CD4-positive, alpha-beta T cell treated with Interleukin-10 for 1 hour (primary cell): ENCODE measurements at regions not wholly inside any gene's neighbourhood (a gene's known extent, or its start where the extent isn't known, plus 50 kb on each side); places are given as distances from the start of the nearest gene placed in this dataset.

Experiments used
- DNase-seq: peaks from one replicate; pipeline ENCODE4 v3.0.0-alpha.2; 2020

- DNase-seq, result no peak
Measured at GRCh38 chr13:111476197-111476596, 155.8 kb downstream of the TEX29 start.

GRCh38 chr13:111479412-111479811 is 159.0 kb downstream of the TEX29 start:
- DNase-seq, result no peak

DNA sequence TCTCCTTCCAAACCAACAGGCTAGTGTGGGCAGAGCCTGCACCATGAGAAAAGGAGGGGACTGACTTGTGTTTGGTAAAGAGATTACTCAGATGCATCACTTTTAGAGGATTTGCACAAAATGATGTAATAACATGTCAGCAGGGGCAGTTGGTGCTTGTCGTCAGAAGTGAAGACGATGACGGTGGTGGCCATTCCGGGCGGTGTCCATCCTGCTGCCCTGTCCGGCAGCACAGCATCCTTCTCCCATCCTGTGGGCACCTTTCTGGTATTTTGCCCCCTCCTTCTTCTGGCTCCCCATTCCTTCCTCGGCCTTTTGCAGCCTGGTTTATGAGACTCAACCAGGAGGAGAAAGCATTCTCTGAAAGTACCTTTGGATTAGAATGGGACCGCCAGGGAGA is 160.1 kb downstream of the TEX29 start:
- no peak for DNase-seq

- DNase-seq, result no peak
Measured at GRCh38 chr13:111480976-111481375, 160.5 kb downstream of the TEX29 start.

DNA sequence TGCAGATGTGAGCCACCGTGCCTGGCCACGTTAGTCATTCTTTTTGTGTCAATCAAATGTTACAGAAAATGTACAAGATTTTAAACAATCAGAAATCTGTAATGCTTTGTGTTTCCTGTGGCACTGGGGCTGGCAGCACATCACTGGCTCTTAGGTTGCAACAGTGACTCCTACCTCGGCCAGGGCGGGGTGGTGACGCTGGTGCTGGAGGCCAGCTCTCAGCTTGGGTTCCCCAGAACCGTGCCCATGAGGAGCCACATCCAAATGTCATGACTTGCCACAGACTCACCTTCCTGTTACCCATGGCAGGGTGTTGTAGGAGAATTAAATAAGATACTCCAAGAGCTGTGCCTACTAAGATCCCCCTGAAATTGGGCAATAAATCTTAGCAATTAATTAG is 161.7 kb downstream of the TEX29 start:
- DNase-seq, result no peak

GRCh38 chr13:111482806-111483620 is 162.6 kb downstream of the TEX29 start:
- DNase-seq, result no peak

DNA sequence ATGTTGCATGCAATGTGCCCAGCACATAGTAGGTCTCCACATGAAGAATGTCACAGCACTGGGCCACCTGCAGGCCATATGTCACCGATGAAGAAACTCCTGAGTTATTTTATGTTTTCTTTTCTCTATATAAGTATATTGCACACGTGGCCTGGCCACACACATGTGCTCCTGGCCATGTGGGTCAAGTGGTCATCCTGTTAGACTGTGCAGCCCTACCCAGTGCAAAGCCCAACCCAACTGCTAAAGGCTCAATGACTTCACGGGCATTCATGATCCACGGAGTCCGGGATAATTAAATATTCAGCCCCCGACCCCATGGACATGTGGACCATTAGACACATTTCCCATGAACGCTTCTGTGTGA is 163.2 kb downstream of the TEX29 start:
- DNase-seq, result no peak

DNA sequence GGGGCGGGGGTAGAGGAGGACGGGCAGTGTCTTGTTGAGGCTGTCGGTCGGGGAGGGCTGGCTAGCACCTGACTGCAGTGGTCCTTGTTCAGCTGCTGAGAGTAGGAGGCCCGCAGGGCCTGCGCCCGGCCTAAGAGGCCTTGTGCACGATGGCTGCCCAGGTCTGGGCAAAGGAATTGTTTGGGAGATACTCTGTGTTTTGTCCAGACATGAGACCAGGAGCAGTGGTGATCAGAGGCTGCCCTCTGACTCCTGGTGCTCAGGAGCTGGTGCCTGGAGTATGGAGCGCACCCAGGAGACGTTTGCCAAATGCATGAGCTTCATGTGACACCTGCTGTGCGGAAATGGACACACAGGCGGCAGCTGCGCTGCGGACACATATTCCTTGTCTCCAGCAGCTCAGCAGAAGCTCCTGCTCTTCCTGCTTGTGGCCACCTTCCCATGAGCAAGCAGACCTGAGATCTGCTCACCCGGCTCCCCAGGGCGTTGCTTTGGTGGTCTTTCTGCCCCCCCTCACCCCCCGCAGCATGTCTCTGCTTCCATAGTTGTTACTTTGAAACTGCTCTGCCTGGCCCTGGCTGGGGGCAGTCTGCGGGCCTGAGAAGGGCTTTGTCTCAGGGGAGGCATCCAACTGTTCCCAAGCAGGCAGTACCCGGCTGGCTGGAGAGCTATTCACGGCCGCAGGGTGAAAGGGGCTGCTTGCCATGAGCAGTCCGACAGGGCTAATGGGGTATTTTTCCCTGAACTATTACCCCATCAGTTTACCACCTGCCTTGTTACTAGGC is 163.9 kb downstream of the TEX29 start:
- no peak for DNase-seq

DNA sequence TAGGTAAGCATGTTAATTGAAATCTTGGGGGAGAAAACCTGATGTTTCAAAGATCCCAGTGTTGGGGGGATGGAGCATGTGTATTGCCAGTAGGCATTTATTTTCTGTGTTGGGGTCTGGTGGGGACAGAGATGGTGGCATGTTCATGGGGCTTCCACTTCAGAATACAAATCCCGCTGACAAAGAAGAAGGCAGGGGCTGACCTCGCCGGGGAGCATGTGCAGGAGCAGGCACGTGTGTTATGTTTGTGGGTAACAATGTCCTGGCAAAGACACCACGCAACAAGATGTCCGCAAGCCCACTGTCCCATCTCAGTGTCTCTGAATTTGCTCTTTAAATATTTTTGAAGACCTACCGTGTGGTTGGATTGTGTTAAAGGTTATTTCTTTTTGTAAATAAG is 164.5 kb downstream of the TEX29 start:
- DNase-seq, result no peak

DNA sequence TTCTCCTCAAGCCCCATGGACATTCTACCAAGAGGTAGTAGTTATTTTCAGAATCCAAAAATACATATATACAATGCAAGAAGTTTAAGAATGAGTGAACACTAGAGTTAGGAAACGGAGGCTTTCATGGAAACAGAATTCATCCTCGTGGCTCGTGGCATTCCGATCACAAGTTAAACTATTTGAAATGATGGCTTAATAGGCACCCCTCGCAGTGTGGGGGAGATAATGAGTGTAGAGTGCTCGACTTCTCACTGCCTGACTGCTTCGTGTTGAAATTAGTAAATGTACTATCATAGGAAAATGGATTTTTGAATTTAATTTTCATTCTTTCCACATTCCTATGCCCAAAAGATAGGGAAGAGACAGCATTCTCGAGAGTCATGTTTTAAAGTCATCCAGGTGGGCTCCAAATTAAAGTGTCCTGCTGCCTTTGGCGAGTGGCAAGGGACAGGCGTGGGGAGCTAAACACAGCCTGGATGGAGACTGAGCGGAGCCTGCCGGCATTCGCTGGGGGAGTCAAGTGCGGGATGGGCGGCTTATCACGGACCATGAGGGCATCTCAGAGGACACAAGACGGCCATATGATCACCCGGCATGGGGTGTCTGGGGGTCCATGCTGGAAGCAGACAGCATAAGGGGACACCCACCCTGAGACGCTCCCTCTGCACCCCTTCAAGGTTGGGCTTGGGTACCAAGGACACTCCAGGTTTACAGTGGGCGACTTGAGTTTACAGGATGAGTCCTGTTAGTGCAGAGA is 165.2 kb downstream of the TEX29 start:
- no peak for DNase-seq

DNA sequence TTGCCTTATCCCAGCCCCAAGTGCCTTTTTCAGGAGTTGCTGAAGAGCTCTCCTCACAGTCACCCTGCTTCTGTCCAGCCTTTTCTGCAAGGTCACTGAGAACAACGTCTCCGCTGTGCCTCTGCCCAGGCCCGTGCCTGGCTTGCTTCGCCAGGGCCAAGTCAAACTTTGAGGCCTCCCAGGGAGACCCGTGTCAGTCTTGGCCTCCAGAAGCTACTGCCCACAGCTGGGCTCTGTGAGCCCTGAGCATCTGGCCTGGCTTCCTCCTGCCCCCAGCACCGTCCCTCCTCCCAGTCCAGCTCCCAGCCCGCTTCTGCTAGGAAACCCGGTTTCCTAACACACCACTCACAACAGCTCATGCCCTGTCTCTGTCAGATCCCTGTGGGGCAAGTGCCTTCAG is 165.9 kb downstream of the TEX29 start:
- DNase-seq, result no peak

- DNase-seq, result no peak
Measured at GRCh38 chr13:111486801-111487200, 166.4 kb downstream of the TEX29 start.

- no peak for DNase-seq
Measured at GRCh38 chr13:111488486-111489132, 168.2 kb downstream of the TEX29 start.

DNA sequence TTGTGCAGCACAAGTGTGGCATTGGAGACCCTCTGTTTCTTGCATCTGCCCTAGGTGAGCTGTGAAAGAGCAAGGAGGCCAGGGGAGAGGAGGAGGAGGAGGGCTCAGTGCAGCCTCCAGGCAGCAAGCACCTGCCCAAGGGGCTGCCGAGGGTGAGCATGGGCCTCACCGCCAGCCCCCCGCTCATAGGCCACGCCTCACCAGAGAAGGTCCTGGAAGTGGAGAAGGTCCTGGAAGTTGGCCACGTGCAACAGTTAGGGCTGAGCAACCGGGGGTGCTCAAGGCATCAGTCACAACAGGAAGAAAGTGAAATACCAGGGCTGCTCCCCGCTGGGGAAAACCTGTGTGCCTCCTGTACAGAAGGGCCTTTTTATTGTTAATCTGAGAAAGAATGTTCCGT is 168.9 kb downstream of the TEX29 start:
- no peak for DNase-seq

- no peak for DNase-seq
Measured at GRCh38 chr13:111490611-111491010, 170.2 kb downstream of the TEX29 start.

DNA sequence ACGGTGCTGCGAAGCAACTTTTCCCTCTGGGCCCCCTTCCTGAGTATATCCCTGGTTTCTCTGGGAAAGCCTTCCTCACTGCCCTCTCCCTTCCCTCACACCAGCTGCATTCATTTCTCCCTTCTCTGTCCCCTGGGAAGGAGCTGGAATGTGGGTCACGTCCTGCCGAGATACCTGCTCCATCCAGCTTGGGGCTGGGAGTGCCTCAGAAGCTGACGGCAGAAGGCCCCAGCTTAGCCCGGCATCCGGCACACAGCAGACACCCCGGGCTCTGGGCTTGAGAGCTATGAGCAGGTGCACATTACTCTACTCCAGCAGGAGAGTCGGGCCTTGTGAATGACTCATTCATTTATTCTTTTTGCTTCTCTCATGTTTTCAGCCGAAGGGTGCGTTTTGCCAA is 170.6 kb downstream of the TEX29 start:
- DNase-seq, result no peak

- DNase-seq, result no peak
Measured at GRCh38 chr13:111491659-111492058, 171.2 kb downstream of the TEX29 start.

DNA sequence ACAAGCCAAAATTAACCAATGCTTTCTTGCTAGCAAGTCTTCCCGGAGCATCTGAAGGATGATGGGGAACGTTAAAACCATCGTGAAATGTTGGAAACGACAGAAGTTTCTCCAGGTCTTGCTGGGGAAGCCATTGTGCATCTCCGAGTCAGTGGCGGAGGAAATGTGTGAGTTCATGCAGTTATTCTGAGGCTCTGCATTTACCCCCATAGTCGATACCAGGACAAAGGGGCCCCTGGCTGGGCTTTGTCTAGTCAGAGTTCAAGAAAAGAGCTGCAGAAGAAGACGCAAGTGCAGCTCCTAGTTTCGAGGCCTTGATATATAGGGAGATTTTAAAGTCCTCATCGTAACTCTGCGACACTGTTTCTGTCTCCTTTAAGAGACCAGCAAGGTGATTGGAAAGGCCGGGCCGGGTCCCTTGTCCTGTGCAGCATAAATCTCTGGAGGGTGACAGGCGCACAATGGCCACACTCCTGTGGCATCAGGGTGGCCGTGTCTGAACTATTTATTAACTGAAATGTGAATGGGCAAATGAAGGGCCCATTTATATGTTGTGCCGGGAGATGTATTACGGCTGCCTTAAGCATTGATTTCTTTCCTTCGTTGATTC is 172.0 kb downstream of the TEX29 start:
- no peak for DNase-seq

DNA sequence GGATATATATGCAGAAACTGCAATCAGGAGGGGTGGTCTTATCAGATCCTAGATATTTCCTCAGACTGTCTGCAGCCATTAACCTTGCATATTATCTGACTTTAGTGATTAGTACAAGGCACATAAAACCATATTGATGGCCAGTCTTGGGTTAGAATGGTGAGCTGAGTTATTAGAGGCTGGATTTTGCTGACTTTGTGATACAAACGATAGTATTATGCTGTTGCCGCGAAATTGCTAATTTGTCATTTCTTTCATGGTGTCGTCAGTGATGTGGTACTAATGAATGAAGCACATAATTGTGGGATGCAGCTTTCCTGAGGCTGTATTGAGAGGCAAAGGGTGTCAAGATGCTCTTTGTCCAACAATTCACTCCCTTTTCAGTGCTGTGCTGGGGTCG is 172.5 kb downstream of the TEX29 start:
- DNase-seq, result no peak

DNA sequence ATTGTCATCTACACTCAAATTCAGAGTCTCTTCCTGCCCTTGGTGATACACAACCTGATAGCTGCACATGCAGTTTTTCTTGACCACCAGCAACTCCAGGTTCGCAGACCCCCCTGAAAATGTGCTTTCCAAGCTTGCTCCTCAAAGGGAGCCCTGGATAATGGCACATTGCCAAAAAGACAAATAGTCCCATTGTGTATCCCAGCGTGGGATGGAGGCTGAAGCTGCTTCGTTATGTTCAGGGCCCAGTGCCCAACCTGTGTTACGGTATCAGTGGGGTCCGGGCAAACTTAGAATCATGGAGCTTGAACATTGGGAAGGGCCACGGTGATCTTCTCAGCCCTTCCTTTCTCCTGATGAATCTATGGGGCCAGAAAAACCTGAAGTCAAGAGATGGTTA is 173.0 kb downstream of the TEX29 start:
- DNase-seq, result no peak

DNA sequence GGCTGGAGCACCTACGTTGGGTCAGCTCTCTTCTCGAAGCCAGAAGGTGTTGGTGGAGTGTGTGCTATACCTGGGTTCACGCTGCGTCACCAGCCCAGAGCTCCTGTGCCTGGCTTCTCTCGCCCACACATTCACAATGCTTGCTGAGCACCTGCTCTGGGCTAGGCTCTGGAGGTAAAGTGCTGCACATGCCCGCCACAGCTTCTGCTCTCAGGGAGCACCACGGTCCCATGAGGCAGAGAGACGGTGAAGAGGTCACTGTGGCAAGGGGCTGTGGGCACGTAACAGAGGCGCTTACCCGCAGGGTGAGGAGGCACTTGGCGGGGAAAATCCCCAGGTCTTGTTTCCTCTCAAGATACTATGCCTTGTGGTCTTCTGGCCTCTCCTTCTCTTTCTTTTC is 174.2 kb downstream of the TEX29 start:
- DNase-seq, result no peak
